IMR-90 (cell line): ENCODE measurements at regions not wholly inside any gene's neighbourhood (a gene's known extent, or its start where the extent isn't known, plus 50 kb on each side); places are given as distances from the start of the nearest gene placed in this dataset.

Source experiments
- CEBPB ChIP-seq: IDR thresholded peaks from 2 replicates; pipeline ENCODE4 v1.6.1; 2012; ENCODE audit warnings: low read depth, low read length, improper control_type of control experiment
- CTCF ChIP-seq: conservative IDR thresholded peaks from 2 replicates; pipeline ENCODE4 v1.5.1; 2012; ENCODE audit warnings: mild to moderate bottlenecking, low read depth, low read length, improper control_type of control experiment
- MAFK ChIP-seq: IDR thresholded peaks from 2 replicates; pipeline ENCODE4 v1.6.1; 2012; ENCODE audit warnings: low read depth, low read length, improper control_type of control experiment
- NFE2L2 ChIP-seq: fragments of 150-350 bp; IDR thresholded peaks from 2 replicates; pipeline ENCODE4 v1.6.1; 2016; ENCODE audit warnings: low read depth, mild to moderate bottlenecking, low read length
- POLR2A ChIP-seq: IDR thresholded peaks from 2 replicates; pipeline ENCODE4 v1.6.1; 2012; ENCODE audit warnings: mild to moderate bottlenecking, low read depth, low read length
- RAD21 ChIP-seq: IDR thresholded peaks from 2 replicates; pipeline ENCODE4 v1.6.1; 2012; ENCODE audit warnings: low read length, improper control_type of control experiment
- RFX5 ChIP-seq: IDR thresholded peaks from 2 replicates; pipeline ENCODE4 v1.8.0; 2012; ENCODE audit warnings: low read depth, mild to moderate bottlenecking, low read length, moderate library complexity

- TF ChIP-seq CTCF (no peak), CEBPB (peak; percentile 39; the same call in 1 of the 2 replicates), POLR2A (no peak), MAFK (no peak), RAD21 (no peak), NFE2L2 (no peak), RFX5 (no peak)
These were observed 51.7 kb upstream of the MYO10 start for GRCh38 chr5:16987776-16988175.
